ENCODE measurements at regions not wholly inside any gene's neighbourhood (a gene's known extent, or its start where the extent isn't known, plus 50 kb on each side); places are given as distances from the start of the nearest gene placed in this dataset.
A peak's percentile ranks its signal among the peaks of the same experiment; 100 is the strongest.

GRCh38 chr14:41549821-41550607 lies 56.7 kb upstream of the LRFN5 start:
- Mint-ChIP-seq H3K27me3 (no peaks in the 10 kb centered on the region), H3K36me3 (ENCODE audit: low read depth) (no peaks in the 10 kb centered on the region), H3K27ac (no peak overlapping the region), H3K9me3 (no peaks in the 10 kb centered on the region), H3K4me3 (no peak overlapping the region), H3K4me1 (ENCODE audit: low read depth) (no peaks in the 10 kb centered on the region)
- ChIA-PET POLR2A (no interaction called here), CTCF (no interaction called here)
- intact Hi-C loops (cut with micrococcal nuclease), result no loop called here
- no peak for DNase-seq
- peak; percentile 42 for ATAC-seq
- TF ChIP-seq, protein P1, sequence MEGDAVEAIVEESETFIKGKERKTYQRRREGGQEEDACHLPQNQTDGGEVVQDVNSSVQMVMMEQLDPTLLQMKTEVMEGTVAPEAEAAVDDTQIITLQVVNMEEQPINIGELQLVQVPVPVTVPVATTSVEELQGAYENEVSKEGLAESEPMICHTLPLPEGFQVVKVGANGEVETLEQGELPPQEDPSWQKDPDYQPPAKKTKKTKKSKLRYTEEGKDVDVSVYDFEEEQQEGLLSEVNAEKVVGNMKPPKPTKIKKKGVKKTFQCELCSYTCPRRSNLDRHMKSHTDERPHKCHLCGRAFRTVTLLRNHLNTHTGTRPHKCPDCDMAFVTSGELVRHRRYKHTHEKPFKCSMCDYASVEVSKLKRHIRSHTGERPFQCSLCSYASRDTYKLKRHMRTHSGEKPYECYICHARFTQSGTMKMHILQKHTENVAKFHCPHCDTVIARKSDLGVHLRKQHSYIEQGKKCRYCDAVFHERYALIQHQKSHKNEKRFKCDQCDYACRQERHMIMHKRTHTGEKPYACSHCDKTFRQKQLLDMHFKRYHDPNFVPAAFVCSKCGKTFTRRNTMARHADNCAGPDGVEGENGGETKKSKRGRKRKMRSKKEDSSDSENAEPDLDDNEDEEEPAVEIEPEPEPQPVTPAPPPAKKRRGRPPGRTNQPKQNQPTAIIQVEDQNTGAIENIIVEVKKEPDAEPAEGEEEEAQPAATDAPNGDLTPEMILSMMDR (IDR thresholded peaks at IDR 0.05), result no peak

DNA sequence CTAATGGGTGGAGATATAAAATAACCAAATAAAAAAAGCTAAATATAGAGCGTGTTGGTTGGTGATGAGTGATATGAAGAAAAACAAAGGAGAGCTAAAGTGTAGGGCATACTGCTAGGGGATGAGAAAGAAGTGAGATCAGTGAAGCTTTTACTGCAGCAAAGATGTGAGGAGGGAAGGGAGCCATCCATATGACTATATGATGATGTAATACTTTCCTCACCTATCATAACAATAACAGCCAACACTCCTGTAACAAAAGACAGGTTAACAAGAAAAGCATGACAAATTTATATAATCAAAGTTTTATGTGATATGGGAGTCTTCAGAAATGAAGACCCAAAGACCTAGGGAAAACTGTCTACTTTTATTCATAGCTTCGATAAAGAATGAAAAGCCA lies 57.4 kb upstream of the LRFN5 start:
- no peak for ATAC-seq
- no peaks in the 10 kb centered on the region for H3K4me1 Mint-ChIP-seq (ENCODE audit: low read depth)

DNA sequence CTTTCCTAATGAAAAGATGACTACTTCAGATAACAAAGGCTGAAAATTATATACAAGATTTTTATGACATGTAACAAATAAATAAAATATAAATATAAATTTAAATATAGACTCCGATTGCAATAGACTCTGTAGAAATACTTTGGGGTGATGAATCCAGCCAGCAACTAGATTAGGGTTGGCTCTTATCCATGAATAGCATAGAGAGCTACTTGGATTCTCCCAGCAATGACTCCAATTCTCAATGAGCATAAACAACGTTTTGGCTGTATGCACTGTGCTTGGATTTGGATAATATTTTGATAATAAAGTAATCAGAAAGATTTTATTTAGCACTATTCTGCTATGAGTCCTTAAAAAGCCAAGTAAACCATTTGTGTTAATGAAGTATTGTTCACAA lies 58.0 kb upstream of the LRFN5 start:
- DNase-seq, result no peak
- intact Hi-C loops (cut with micrococcal nuclease), result no loop called here
- Mint-ChIP-seq H3K36me3 (ENCODE audit: low read depth) (no peaks in the 10 kb centered on the region), H3K4me1 (ENCODE audit: low read depth) (no peaks in the 10 kb centered on the region), H3K9me3 (no peaks in the 10 kb centered on the region), H3K27me3 (no peaks in the 10 kb centered on the region), H3K4me3 (no peak overlapping the region), H3K27ac (no peak overlapping the region)
- ChIA-PET POLR2A (no interaction called here), CTCF (no interaction called here)
- TF ChIP-seq, protein P1 (IDR thresholded peaks at IDR 0.05), result no peak
- ATAC-seq, result no peak

More for the DNA sequence above, 57.4 kb upstream of the LRFN5 start:
- DNase-seq, result no peak
- ChIA-PET CTCF (no interaction called here), POLR2A (no interaction called here)
- intact Hi-C loops (cut with micrococcal nuclease), result no loop called here
- Mint-ChIP-seq H3K27ac (no peak overlapping the region), H3K4me3 (no peak overlapping the region), H3K27me3 (no peaks in the 10 kb centered on the region), H3K9me3 (no peaks in the 10 kb centered on the region), H3K36me3 (ENCODE audit: low read depth) (no peaks in the 10 kb centered on the region)
- TF ChIP-seq, protein P1 (IDR thresholded peaks at IDR 0.05), result no peak

DNA sequence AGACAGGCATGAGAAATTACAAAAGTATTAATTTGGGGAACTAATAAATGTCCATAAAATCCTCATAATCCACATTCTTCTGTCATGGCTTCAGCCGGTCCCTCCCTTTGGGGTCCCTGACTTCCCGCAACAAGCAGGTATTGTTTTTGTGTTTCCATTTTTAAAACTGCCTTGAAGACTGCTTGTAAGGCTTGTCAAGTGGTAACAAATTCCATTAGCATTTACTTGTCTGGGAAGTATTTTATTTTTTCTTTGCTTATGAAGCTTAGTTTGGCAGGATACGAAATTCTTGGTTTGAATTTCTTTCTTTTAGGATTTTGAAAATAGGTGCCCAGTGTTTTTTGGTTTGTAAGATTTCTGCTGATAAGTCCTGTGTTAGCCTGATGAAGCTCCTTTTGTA lies 65.3 kb upstream of the LRFN5 start:
- Mint-ChIP-seq H3K4me1 (ENCODE audit: low read depth) (no peaks in the 10 kb centered on the region), H3K36me3 (ENCODE audit: low read depth) (no peaks in the 10 kb centered on the region), H3K27me3 (no peaks in the 10 kb centered on the region), H3K27ac (no peak overlapping the region), H3K4me3 (no peak overlapping the region), H3K9me3 (peaks cover 13% of the 10 kb centered on the region)
- ChIA-PET CTCF (no interaction called here), POLR2A (no interaction called here)
- intact Hi-C loops (cut with micrococcal nuclease), result no loop called here
- TF ChIP-seq, protein P1 (IDR thresholded peaks at IDR 0.05), result no peak
- ATAC-seq (no peak), DNase-seq (no peak)

DNA sequence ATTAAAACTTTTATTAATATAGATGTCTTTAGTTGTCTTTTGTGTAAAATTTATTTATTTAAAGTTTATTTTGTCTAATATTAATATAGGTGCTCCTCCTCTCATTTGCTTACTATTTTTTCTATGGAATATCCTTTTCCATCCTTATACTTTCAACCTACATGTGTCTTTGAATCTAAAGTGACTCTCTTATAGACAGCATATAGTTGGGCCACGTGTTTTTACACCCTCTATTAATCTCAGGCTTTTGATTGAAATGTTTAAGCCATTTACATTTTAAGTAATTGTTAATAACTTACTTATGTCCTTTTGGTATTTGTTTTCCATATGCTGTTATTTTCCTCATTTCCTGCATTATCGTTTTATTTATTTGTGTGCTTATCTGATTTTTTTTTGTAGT lies 74.4 kb upstream of the LRFN5 start:
- Mint-ChIP-seq H3K27ac (no peak overlapping the region), H3K36me3 (ENCODE audit: low read depth) (no peaks in the 10 kb centered on the region), H3K9me3 (no peaks in the 10 kb centered on the region), H3K27me3 (no peaks in the 10 kb centered on the region), H3K4me3 (no peak overlapping the region), H3K4me1 (ENCODE audit: low read depth) (no peaks in the 10 kb centered on the region)
- ATAC-seq, result no peak
- ChIA-PET CTCF (no interaction called here), POLR2A (no interaction called here)
- intact Hi-C loops (cut with micrococcal nuclease), result no loop called here
- no peak for DNase-seq
- TF ChIP-seq, protein P1 (IDR thresholded peaks at IDR 0.05), result no peak
